ENCODE measurements at regions not wholly inside any gene's neighbourhood (a gene's known extent, or its start where the extent isn't known, plus 50 kb on each side); places are given as distances from the start of the nearest gene placed in this dataset.

DNA sequence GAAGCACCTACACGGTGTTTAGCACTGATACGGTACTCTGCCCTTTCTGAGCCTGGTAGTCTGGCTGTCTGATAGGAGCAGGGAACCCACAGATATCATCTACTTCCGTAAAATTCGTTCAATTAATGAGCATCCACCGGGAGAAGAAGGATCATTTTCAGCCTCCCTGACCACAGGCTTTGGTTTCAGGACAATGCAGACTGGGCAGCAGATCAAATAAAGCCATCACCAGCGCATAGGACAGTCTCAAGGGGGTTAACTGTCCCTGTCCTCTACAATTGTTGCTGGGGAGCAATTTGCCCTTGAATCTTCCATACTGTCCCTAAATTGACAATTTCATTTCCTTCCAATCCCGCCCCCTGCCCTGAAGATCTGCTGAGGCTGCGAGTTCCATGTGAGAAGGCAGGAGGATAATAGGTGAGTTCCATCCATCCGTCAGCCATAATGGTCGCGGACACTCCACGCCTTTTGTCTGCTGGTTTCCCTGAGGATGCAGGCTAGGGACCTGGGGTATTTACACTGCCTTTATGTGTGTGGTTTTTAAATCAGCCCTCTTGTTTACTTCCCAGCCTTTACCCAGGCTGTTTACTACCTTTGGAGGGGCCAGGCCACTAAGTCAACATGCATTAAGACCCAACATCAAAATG, 110.0 kb downstream of the MYCN start:
- H3K9me3 Mint-ChIP-seq (ENCODE audit: low read depth, unreplicated experiment) = no peaks in the 10 kb centered on the region
- no peaks in the 10 kb centered on the region for H3K27me3 Mint-ChIP-seq (ENCODE audit: unreplicated experiment)
- no TSS peak for BruUV-seq (replicated peaks)
- no peak overlapping the region for H3K27ac Mint-ChIP-seq (ENCODE audit: unreplicated experiment)
- CTCF ChIA-PET = no interaction called here
- no peaks in the 10 kb centered on the region for H3K36me3 Mint-ChIP-seq (ENCODE audit: insufficient read depth, unreplicated experiment)
- H3K4me1 Mint-ChIP-seq (ENCODE audit: low read depth, unreplicated experiment) = no peaks in the 10 kb centered on the region
- DNase-seq = no peak
- no peak overlapping the region for H3K4me3 Mint-ChIP-seq (ENCODE audit: low read depth, unreplicated experiment)
- intact Hi-C loops (cut with micrococcal nuclease; ENCODE audit: unreplicated experiment) = no loop called here
- no peak for TF ChIP-seq CTCF (IDR thresholded peaks at IDR 0.05; ENCODE audit: unreplicated experiment)

DNA sequence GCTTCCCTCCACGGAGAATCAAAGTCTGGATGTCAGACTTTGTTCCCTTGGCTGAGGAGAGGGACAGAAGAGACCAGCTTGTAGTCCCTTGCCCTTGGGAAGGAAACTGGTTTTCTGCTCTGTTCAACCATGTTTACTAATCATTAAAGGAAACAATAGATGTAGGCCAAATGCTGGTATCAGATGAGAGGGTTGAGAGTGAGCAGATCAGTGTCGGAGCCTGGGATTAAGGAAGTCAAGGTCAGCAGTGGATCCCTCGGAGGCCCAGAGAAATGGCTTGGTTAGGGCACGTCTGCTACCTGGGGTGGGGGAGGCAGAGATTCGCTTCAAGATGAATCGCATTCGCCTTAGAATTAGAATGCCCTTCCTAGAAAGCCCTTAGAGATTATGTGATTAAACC, 109.1 kb downstream of the MYCN start:
- Mint-ChIP-seq H3K27me3 (ENCODE audit: unreplicated experiment) (no peaks in the 10 kb centered on the region), H3K36me3 (ENCODE audit: insufficient read depth, unreplicated experiment) (no peaks in the 10 kb centered on the region), H3K27ac (ENCODE audit: unreplicated experiment) (no peak overlapping the region), H3K4me1 (ENCODE audit: low read depth, unreplicated experiment) (no peaks in the 10 kb centered on the region), H3K4me3 (ENCODE audit: low read depth, unreplicated experiment) (no peak overlapping the region), H3K9me3 (ENCODE audit: low read depth, unreplicated experiment) (no peaks in the 10 kb centered on the region)
- DNase-seq = no peak
- no peak for TF ChIP-seq CTCF (IDR thresholded peaks at IDR 0.05; ENCODE audit: unreplicated experiment)
- intact Hi-C loops (cut with micrococcal nuclease; ENCODE audit: unreplicated experiment) = no loop called here
- BruUV-seq (replicated peaks) = no TSS peak
- CTCF ChIA-PET = interaction anchor here (0.6 kb wide), 1 partner anchor 17 kb away, joined by 4 read pairs; no protein-coding TSS in a partner anchor

- H3K27me3 Mint-ChIP-seq (ENCODE audit: unreplicated experiment) = no peaks in the 10 kb centered on the region
- no TSS peak for BruUV-seq (replicated peaks)
These were observed 108.1 kb downstream of the MYCN start for GRCh38 chr2:16048466-16048865.

GRCh38 chr2:16047701-16048100, 107.4 kb downstream of the MYCN start:
- intact Hi-C loops (cut with micrococcal nuclease; ENCODE audit: unreplicated experiment) = no loop called here
- TF ChIP-seq CTCF (IDR thresholded peaks at IDR 0.05; ENCODE audit: unreplicated experiment) = no peak
- no peaks in the 10 kb centered on the region for H3K36me3 Mint-ChIP-seq (ENCODE audit: insufficient read depth, unreplicated experiment)
- no peaks in the 10 kb centered on the region for H3K4me1 Mint-ChIP-seq (ENCODE audit: low read depth, unreplicated experiment)
- CTCF ChIA-PET = no interaction called here
- DNase-seq = no peak
- no peaks in the 10 kb centered on the region for H3K27me3 Mint-ChIP-seq (ENCODE audit: unreplicated experiment)
- no peaks in the 10 kb centered on the region for H3K9me3 Mint-ChIP-seq (ENCODE audit: low read depth, unreplicated experiment)
- no peak overlapping the region for H3K4me3 Mint-ChIP-seq (ENCODE audit: low read depth, unreplicated experiment)
- no TSS peak for BruUV-seq (replicated peaks)
- no peak overlapping the region for H3K27ac Mint-ChIP-seq (ENCODE audit: unreplicated experiment)

More at GRCh38 chr2:16048466-16048865, 108.1 kb downstream of the MYCN start:
- no peaks in the 10 kb centered on the region for H3K36me3 Mint-ChIP-seq (ENCODE audit: insufficient read depth, unreplicated experiment)
- no peaks in the 10 kb centered on the region for H3K4me1 Mint-ChIP-seq (ENCODE audit: low read depth, unreplicated experiment)
- CTCF ChIA-PET = no interaction called here
- no peak overlapping the region for H3K27ac Mint-ChIP-seq (ENCODE audit: unreplicated experiment)
- no peaks in the 10 kb centered on the region for H3K9me3 Mint-ChIP-seq (ENCODE audit: low read depth, unreplicated experiment)
- DNase-seq = no peak
- intact Hi-C loops (cut with micrococcal nuclease; ENCODE audit: unreplicated experiment) = no loop called here
- TF ChIP-seq CTCF (IDR thresholded peaks at IDR 0.05; ENCODE audit: unreplicated experiment) = no peak
- no peak overlapping the region for H3K4me3 Mint-ChIP-seq (ENCODE audit: low read depth, unreplicated experiment)

All from Calu3 (cell line).